ENCODE measurements at regions not wholly inside any gene's neighbourhood (a gene's known extent, or its start where the extent isn't known, plus 50 kb on each side); places are given as distances from the start of the nearest gene placed in this dataset.

DNA sequence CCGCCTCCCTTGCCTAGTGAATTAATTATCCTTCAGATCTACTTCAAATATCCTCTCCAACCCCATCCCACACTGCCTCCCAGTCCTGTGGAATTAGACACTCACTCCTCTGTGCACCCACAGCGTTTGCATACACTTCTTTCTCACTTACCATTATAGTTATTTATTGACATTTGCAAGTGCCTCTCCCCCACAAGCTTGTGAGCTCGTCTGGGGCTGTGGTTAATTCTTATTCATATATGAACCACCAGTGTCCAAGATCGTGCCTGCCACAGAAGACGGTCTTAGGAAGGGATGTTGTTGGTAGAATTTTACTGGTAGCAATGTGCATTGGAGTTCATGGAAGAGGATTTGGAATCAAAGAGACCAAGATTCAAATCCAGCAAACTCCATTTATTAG, 68.1 kb upstream of the AOAH start:
- TF ChIP-seq, protein P1, sequence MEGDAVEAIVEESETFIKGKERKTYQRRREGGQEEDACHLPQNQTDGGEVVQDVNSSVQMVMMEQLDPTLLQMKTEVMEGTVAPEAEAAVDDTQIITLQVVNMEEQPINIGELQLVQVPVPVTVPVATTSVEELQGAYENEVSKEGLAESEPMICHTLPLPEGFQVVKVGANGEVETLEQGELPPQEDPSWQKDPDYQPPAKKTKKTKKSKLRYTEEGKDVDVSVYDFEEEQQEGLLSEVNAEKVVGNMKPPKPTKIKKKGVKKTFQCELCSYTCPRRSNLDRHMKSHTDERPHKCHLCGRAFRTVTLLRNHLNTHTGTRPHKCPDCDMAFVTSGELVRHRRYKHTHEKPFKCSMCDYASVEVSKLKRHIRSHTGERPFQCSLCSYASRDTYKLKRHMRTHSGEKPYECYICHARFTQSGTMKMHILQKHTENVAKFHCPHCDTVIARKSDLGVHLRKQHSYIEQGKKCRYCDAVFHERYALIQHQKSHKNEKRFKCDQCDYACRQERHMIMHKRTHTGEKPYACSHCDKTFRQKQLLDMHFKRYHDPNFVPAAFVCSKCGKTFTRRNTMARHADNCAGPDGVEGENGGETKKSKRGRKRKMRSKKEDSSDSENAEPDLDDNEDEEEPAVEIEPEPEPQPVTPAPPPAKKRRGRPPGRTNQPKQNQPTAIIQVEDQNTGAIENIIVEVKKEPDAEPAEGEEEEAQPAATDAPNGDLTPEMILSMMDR (IDR thresholded peaks at IDR 0.05), result no peak
- TF ChIP-seq POLR2A (IDR thresholded peaks at IDR 0.05), result no peak

Measured in lower leg skin (tissue), 3 donors.